GM23338 (cell line): ENCODE measurements at regions not wholly inside any gene's neighbourhood (a gene's known extent, or its start where the extent isn't known, plus 50 kb on each side); places are given as distances from the start of the nearest gene placed in this dataset.

Experiments
- ATAC-seq: fragments of 200-7000 bp; cut with Tn5 transposase; 3 replicates; pipeline ENCODE4 v1.9.1; 2020
- DNase-seq: peaks from one replicate; pipeline ENCODE4 v3.0.0-alpha.2; 2015; ENCODE audit warnings: low spot score
- H2AFZ ChIP-seq: fragments of 200-600 bp; sonication (generic); 2 replicates; pipeline ENCODE4 v1.8.0; 2016; ENCODE audit warnings: antibody characterized with exemption, mild to moderate bottlenecking, moderate library complexity
- H3F3A ChIP-seq: fragments of 200-600 bp; sonication (generic); replicated peaks from 2 replicates; pipeline ENCODE4 v1.8.0; 2017; ENCODE audit warnings: antibody characterized with exemption, mixed run types, low read depth
- H3K27ac ChIP-seq: fragments of 200-600 bp; sonication (generic); 2 replicates; pipeline ENCODE4 v1.6.1; 2016; ENCODE audit warnings: low read depth
- H3K27me3 ChIP-seq: fragments of 200-600 bp; sonication (generic); 2 replicates; pipeline ENCODE4 v1.8.0; 2016; ENCODE audit warnings: mild to moderate bottlenecking, mixed run types, moderate library complexity; ENCODE audit not compliant: insufficient read depth
- H3K36me3 ChIP-seq: fragments of 200-600 bp; sonication (generic); 2 replicates; pipeline ENCODE4 v1.8.0; 2016; ENCODE audit warnings: mild to moderate bottlenecking; ENCODE audit not compliant: insufficient read depth
- H3K4me1 ChIP-seq: fragments of 200-600 bp; sonication (generic); 2 replicates; pipeline ENCODE4 v1.8.0; 2016; ENCODE audit warnings: mild to moderate bottlenecking, moderate library complexity; ENCODE audit not compliant: insufficient read depth
- H3K4me2 ChIP-seq: fragments of 200-600 bp; sonication (generic); 2 replicates; pipeline ENCODE4 v1.7.1; 2017; ENCODE audit warnings: mixed run types
- H3K4me3 ChIP-seq: fragments of 200-600 bp; sonication (generic); 2 replicates; pipeline ENCODE4 v1.6.1; 2016; ENCODE audit warnings: mixed run types
- H3K79me2 ChIP-seq: fragments of 200-600 bp; sonication (generic); replicated peaks from 2 replicates; pipeline ENCODE4 v1.8.0; 2017; ENCODE audit warnings: mild to moderate bottlenecking; ENCODE audit not compliant: insufficient read depth
- H3K9me2 ChIP-seq: fragments of 200-600 bp; sonication (generic); 2 replicates; pipeline ENCODE4 v1.8.0; 2017; ENCODE audit not compliant: insufficient read depth
- H4K20me1 ChIP-seq: fragments of 200-600 bp; sonication (generic); replicated peaks from 2 replicates; pipeline ENCODE4 v1.8.0; 2017; ENCODE audit warnings: mild to moderate bottlenecking; ENCODE audit not compliant: insufficient read depth
- H3K27ac Mint-ChIP-seq: 2 replicates; pipeline ENCODE4 v1.8.0; 2020; ENCODE audit warnings: inconsistent platforms, mild to moderate bottlenecking, moderate library complexity, mixed read lengths
- H3K27me3 Mint-ChIP-seq: 3 replicates; pipeline ENCODE4 v1.8.0; 2022; ENCODE audit warnings: low read depth, mild to moderate bottlenecking, moderate library complexity, mixed read lengths, inconsistent platforms; ENCODE audit not compliant: insufficient read depth, poor library complexity
- H3K36me3 Mint-ChIP-seq: 3 replicates; pipeline ENCODE4 v1.8.0; 2021; ENCODE audit warnings: low read depth, mild to moderate bottlenecking, inconsistent platforms, moderate library complexity, mixed read lengths
- H3K4me1 Mint-ChIP-seq: 3 replicates; pipeline ENCODE4 v1.8.0; 2020; ENCODE audit warnings: mild to moderate bottlenecking, inconsistent platforms, mixed read lengths
- H3K4me3 Mint-ChIP-seq: 3 replicates; pipeline ENCODE4 v1.8.0; 2021; ENCODE audit warnings: moderate library complexity, mild to moderate bottlenecking, inconsistent platforms, mixed read lengths
- H3K9me3 Mint-ChIP-seq: 3 replicates; pipeline ENCODE4 v1.8.0; 2020; ENCODE audit warnings: moderate library complexity, mild to moderate bottlenecking, inconsistent platforms, mixed read lengths
- CREB1 ChIP-seq: fragments of 250-450 bp; sonication (Bioruptor Pico); IDR thresholded peaks from 2 replicates; pipeline ENCODE4 v1.5.0; 2020; ENCODE audit warnings: low read depth, mild to moderate bottlenecking, moderate library complexity
- EZH2 ChIP-seq: fragments of 200-600 bp; sonication (generic); IDR thresholded peaks from one replicate; pipeline ENCODE4 v1.8.0; 2017; ENCODE audit warnings: antibody characterized with exemption, mild to moderate bottlenecking, low read depth; ENCODE audit not compliant: unreplicated experiment
- JUNB ChIP-seq: IDR thresholded peaks from one replicate; pipeline ENCODE4 v1.6.1; 2016; ENCODE audit warnings: antibody characterized with exemption; ENCODE audit not compliant: unreplicated experiment
- POLR2AphosphoS5 ChIP-seq: IDR thresholded peaks from 2 replicates; pipeline ENCODE4 v1.6.1; 2016; ENCODE audit warnings: antibody characterized with exemption, low read depth
- REST ChIP-seq: IDR thresholded peaks from one replicate; pipeline ENCODE4 v1.6.1; 2018; ENCODE audit warnings: antibody characterized with exemption; ENCODE audit not compliant: unreplicated experiment
- STAT1 ChIP-seq: IDR thresholded peaks from one replicate; pipeline ENCODE4 v1.6.1; 2016; ENCODE audit warnings: antibody characterized with exemption; ENCODE audit not compliant: unreplicated experiment
- ZNF114 ChIP-seq: fragments of 250-450 bp; sonication (Bioruptor Pico); IDR thresholded peaks from 2 replicates; pipeline ENCODE4 v1.5.0; 2020; ENCODE audit warnings: mild to moderate bottlenecking, moderate library complexity
- ZNF331 ChIP-seq: fragments of 250-450 bp; sonication (Bioruptor Pico); IDR thresholded peaks from 2 replicates; pipeline ENCODE4 v1.5.0; 2020; ENCODE audit warnings: low read depth, mild to moderate bottlenecking, moderate library complexity
- TF ChIP-seq, protein P1 (sequence below), 2 experiments: fragments of 200-600 bp in 1 of 2; sonication (generic) in 1 of 2; conservative IDR thresholded peaks; 2 replicates each; pipeline versions ENCODE4 v1.5.1 to v1.6.1; 2016 to 2017; ENCODE audit warnings: antibody characterized with exemption in 2 of 2, low read depth in 2 of 2, mild to moderate bottlenecking in 2 of 2, moderate library complexity in 1 of 2
- TF ChIP-seq, protein P2 (sequence below): fragments of 250-450 bp; sonication (Bioruptor Pico); IDR thresholded peaks from 2 replicates; pipeline ENCODE4 v1.5.0; 2020; ENCODE audit warnings: mild to moderate bottlenecking, moderate library complexity
- TF ChIP-seq, protein P3 (sequence below): IDR thresholded peaks from 2 replicates; pipeline ENCODE4 v1.6.1; 2016; ENCODE audit warnings: antibody characterized with exemption

GRCh38 chr4:159906051-159906450, 803.2 kb downstream of the RAPGEF2 start (continued):
- TF ChIP-seq, protein P1, sequence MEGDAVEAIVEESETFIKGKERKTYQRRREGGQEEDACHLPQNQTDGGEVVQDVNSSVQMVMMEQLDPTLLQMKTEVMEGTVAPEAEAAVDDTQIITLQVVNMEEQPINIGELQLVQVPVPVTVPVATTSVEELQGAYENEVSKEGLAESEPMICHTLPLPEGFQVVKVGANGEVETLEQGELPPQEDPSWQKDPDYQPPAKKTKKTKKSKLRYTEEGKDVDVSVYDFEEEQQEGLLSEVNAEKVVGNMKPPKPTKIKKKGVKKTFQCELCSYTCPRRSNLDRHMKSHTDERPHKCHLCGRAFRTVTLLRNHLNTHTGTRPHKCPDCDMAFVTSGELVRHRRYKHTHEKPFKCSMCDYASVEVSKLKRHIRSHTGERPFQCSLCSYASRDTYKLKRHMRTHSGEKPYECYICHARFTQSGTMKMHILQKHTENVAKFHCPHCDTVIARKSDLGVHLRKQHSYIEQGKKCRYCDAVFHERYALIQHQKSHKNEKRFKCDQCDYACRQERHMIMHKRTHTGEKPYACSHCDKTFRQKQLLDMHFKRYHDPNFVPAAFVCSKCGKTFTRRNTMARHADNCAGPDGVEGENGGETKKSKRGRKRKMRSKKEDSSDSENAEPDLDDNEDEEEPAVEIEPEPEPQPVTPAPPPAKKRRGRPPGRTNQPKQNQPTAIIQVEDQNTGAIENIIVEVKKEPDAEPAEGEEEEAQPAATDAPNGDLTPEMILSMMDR (conservative IDR thresholded peaks at IDR 0.05; ENCODE audit: low read depth in 2 of 2): no peak
- TF ChIP-seq EZH2 (no peak), CREB1 (CRISPR knock-in tag) (no peak)

DNA sequence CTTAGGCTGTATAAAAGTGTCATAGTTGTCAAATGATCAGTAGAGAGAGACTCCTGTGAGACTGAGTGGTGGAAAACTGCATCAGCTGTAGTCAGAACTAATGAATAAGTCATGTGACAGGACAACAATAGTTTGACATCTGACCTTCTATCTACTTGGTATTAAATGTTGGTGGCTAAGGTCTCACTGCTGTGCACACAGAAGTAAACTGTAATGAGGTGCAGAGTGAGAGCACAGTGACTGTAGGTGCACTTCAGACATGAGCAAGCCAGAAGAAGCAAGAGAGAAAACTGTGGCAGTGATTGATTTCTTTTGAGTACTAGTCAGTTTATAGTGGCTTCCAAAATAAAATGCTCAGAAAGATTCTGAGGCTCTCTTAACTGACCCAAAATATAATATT, 803.6 kb downstream of the RAPGEF2 start:
- Histone ChIP-seq H3K79me2 (no peaks in the 10 kb centered on the region), H2AFZ (no peak overlapping the region), H3K4me1 (0 out of 2 replicates have a peak, but pooled peaks cover 3% of the 10 kb centered on the region), H3K9me2 (no peaks in the 10 kb centered on the region), H3K4me2 (no peak overlapping the region), H4K20me1 (no peaks in the 10 kb centered on the region), H3K27ac (no peak overlapping the region), H3K36me3 (no peaks in the 10 kb centered on the region), H3K4me3 (no peak overlapping the region), H3F3A (no peaks in the 10 kb centered on the region), H3K27me3 (no peaks in the 10 kb centered on the region)
- no peaks in the 10 kb centered on the region for H3K9me3 Mint-ChIP-seq
- TF ChIP-seq, protein P2, sequence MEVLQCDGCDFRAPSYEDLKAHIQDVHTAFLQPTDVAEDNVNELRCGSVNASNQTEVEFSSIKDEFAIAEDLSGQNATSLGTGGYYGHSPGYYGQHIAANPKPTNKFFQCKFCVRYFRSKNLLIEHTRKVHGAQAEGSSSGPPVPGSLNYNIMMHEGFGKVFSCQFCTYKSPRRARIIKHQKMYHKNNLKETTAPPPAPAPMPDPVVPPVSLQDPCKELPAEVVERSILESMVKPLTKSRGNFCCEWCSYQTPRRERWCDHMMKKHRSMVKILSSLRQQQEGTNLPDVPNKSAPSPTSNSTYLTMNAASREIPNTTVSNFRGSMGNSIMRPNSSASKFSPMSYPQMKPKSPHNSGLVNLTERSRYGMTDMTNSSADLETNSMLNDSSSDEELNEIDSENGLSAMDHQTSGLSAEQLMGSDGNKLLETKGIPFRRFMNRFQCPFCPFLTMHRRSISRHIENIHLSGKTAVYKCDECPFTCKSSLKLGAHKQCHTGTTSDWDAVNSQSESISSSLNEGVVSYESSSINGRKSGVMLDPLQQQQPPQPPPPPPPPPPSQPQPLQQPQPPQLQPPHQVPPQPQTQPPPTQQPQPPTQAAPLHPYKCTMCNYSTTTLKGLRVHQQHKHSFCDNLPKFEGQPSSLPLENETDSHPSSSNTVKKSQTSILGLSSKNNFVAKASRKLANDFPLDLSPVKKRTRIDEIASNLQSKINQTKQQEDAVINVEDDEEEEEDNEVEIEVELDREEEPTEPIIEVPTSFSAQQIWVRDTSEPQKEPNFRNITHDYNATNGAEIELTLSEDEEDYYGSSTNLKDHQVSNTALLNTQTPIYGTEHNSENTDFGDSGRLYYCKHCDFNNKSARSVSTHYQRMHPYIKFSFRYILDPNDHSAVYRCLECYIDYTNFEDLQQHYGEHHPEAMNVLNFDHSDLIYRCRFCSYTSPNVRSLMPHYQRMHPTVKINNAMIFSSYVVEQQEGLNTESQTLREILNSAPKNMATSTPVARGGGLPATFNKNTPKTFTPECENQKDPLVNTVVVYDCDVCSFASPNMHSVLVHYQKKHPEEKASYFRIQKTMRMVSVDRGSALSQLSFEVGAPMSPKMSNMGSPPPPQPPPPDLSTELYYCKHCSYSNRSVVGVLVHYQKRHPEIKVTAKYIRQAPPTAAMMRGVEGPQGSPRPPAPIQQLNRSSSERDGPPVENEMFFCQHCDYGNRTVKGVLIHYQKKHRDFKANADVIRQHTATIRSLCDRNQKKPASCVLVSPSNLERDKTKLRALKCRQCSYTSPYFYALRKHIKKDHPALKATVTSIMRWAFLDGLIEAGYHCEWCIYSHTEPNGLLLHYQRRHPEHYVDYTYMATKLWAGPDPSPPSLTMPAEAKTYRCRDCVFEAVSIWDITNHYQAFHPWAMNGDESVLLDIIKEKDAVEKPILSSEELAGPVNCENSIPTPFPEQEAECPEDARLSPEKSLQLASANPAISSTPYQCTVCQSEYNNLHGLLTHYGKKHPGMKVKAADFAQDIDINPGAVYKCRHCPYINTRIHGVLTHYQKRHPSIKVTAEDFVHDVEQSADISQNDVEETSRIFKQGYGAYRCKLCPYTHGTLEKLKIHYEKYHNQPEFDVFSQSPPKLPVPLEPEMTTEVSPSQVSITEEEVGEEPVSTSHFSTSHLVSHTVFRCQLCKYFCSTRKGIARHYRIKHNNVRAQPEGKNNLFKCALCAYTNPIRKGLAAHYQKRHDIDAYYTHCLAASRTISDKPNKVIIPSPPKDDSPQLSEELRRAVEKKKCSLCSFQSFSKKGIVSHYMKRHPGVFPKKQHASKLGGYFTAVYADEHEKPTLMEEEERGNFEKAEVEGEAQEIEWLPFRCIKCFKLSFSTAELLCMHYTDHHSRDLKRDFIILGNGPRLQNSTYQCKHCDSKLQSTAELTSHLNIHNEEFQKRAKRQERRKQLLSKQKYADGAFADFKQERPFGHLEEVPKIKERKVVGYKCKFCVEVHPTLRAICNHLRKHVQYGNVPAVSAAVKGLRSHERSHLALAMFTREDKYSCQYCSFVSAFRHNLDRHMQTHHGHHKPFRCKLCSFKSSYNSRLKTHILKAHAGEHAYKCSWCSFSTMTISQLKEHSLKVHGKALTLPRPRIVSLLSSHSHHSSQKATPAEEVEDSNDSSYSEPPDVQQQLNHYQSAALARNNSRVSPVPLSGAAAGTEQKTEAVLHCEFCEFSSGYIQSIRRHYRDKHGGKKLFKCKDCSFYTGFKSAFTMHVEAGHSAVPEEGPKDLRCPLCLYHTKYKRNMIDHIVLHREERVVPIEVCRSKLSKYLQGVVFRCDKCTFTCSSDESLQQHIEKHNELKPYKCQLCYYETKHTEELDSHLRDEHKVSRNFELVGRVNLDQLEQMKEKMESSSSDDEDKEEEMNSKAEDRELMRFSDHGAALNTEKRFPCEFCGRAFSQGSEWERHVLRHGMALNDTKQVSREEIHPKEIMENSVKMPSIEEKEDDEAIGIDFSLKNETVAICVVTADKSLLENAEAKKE (CRISPR knock-in tag): no peak
- TF ChIP-seq, protein P3, sequence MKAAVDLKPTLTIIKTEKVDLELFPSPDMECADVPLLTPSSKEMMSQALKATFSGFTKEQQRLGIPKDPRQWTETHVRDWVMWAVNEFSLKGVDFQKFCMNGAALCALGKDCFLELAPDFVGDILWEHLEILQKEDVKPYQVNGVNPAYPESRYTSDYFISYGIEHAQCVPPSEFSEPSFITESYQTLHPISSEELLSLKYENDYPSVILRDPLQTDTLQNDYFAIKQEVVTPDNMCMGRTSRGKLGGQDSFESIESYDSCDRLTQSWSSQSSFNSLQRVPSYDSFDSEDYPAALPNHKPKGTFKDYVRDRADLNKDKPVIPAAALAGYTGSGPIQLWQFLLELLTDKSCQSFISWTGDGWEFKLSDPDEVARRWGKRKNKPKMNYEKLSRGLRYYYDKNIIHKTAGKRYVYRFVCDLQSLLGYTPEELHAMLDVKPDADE: no peak
- TF ChIP-seq REST (no peak), POLR2AphosphoS5 (no peak), ZNF114 (CRISPR knock-in tag) (no peak), JUNB (no peak), EZH2 (no peak), ZNF331 (no peak), CREB1 (CRISPR knock-in tag) (no peak), STAT1 (no peak)
- no peaks in the 10 kb centered on the region for H3K36me3 Mint-ChIP-seq
- no peak overlapping the region for H3K27ac Mint-ChIP-seq
- H3K4me1 Mint-ChIP-seq: peaks cover 3% of the 10 kb centered on the region; the same call in 2 of the 3 replicates
- DNase-seq (no peak), ATAC-seq (no peak)
- no peak overlapping the region for H3K4me3 Mint-ChIP-seq
- H3K27me3 Mint-ChIP-seq: no peaks in the 10 kb centered on the region
